Gastrocnemius medialis (tissue), 4 donors: ENCODE measurements at regions not wholly inside any gene's neighbourhood (a gene's known extent, or its start where the extent isn't known, plus 50 kb on each side); places are given as distances from the start of the nearest gene placed in this dataset.

ENCODE experiments used
- POLR2A ChIP-seq, 2 donors: fragments of 450-650 bp; IDR thresholded peaks; one replicate each; pipeline ENCODE4 v1.6.1; 2017; ENCODE audit warnings: antibody characterized with exemption in 2 of 2, mild to moderate bottlenecking in 2 of 2, moderate library complexity in 2 of 2
- TF ChIP-seq, protein P1 (sequence below), 5 experiments: fragments of 450-650 bp in 3 of 5; fragments of 200-600 bp in 2 of 5; sonication (generic) in 2 of 5; IDR thresholded peaks in 4 of 5; conservative IDR thresholded peaks in 1 of 5; 1 replicate in 4 of 5; 2 replicates in 1 of 5; pipeline ENCODE4 v1.5.1; 2016 to 2019; ENCODE audit warnings: antibody characterized with exemption in 5 of 5, mild to moderate bottlenecking in 3 of 5, moderate library complexity in 3 of 5

DNA sequence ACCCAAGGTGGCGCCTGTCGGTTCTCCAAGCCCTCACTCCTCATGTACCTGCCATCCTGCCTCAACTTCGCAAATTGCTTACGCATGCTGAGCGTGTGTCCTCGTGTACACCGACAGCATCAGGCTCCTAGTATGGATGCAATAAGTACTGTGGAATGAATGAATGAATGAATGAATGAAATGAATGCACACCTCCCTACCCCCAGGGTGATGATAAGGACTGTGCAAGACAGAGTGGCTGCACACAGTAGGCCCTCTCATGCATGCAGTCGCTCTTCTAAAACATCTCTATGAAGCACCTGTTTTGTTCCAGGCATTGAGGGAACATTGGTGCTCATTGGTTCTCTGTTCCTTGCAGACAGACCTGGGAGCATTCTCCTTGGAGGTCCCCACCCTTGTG lies 49.8 kb upstream of the H6PD start:
- TF ChIP-seq, protein P1, sequence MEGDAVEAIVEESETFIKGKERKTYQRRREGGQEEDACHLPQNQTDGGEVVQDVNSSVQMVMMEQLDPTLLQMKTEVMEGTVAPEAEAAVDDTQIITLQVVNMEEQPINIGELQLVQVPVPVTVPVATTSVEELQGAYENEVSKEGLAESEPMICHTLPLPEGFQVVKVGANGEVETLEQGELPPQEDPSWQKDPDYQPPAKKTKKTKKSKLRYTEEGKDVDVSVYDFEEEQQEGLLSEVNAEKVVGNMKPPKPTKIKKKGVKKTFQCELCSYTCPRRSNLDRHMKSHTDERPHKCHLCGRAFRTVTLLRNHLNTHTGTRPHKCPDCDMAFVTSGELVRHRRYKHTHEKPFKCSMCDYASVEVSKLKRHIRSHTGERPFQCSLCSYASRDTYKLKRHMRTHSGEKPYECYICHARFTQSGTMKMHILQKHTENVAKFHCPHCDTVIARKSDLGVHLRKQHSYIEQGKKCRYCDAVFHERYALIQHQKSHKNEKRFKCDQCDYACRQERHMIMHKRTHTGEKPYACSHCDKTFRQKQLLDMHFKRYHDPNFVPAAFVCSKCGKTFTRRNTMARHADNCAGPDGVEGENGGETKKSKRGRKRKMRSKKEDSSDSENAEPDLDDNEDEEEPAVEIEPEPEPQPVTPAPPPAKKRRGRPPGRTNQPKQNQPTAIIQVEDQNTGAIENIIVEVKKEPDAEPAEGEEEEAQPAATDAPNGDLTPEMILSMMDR (IDR thresholded peaks at IDR 0.05 in 4 of 5, conservative IDR thresholded peaks at IDR 0.05 in 1 of 5): no peak
- TF ChIP-seq POLR2A (IDR thresholded peaks at IDR 0.05): no peak
